GM12874 (cell line): ENCODE measurements at regions not wholly inside any gene's neighbourhood (a gene's known extent, or its start where the extent isn't known, plus 50 kb on each side); places are given as distances from the start of the nearest gene placed in this dataset.

Experiments used
- TF ChIP-seq, protein P1 (sequence below): IDR thresholded peaks from 2 replicates; pipeline ENCODE4 v1.5.1; 2011; ENCODE audit warnings: low read depth, mild to moderate bottlenecking, control low read depth, low read length, moderate library complexity; ENCODE audit not compliant: insufficient read depth

GRCh38 chr10:57320416-57320815, 947.3 kb downstream of the IPMK start:
- TF ChIP-seq, protein P1, sequence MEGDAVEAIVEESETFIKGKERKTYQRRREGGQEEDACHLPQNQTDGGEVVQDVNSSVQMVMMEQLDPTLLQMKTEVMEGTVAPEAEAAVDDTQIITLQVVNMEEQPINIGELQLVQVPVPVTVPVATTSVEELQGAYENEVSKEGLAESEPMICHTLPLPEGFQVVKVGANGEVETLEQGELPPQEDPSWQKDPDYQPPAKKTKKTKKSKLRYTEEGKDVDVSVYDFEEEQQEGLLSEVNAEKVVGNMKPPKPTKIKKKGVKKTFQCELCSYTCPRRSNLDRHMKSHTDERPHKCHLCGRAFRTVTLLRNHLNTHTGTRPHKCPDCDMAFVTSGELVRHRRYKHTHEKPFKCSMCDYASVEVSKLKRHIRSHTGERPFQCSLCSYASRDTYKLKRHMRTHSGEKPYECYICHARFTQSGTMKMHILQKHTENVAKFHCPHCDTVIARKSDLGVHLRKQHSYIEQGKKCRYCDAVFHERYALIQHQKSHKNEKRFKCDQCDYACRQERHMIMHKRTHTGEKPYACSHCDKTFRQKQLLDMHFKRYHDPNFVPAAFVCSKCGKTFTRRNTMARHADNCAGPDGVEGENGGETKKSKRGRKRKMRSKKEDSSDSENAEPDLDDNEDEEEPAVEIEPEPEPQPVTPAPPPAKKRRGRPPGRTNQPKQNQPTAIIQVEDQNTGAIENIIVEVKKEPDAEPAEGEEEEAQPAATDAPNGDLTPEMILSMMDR: no peak

DNA sequence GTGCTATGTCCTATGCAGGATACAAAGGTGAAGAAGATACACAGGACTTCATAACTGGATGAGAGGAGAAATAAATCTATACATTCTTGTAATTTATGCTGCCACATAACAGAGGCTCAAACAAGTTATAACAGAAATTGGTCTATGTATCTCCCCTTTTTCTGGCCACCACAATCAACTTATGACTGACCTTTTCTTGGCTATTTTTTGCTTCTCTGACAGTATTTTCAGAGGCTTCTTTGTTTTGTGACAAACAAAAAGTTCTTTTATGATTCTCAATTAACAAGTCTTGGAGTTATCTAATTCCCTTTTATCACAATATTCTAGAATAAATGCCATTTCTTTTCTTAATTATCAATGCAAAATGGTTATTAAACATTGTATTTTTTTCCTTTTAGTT, 953.0 kb upstream of the ZWINT start:
- TF ChIP-seq, protein P1: no peak

DNA sequence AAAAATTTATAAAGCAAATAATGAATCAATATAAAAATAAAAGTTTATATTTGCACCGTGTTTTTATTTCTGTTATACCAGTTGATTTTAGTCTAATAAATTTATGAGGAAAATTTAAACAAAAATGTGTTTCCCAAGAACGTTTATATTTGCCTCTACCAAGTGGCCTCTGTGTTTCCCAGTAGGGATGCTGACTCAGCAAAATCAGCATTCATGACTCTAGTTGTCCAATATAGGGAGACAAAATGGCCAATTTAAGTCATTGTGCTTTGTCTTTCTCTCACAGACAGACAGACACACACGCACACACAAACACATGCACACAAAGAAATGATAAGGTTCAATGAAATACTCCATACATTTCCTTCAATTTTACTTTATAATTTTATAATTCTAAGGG, 942.5 kb upstream of the ZWINT start:
- TF ChIP-seq, protein P1: no peak

DNA sequence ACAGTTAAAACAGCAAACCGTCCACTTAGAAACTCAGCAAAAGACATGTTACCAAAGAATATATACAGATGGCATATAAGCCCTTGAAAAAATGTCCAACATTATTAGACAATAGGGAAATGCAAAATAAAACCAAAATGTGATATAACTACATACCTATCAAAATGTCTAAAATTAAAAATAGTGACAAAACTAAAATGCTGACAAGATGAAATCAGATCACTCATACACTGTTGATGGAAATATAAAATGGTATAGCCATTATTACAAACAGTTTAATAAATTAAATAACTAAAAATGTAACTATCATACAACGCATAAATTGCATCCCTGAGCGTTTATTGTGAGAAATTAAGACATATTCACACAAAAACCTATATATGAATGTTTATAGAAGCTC, 939.7 kb upstream of the ZWINT start:
- TF ChIP-seq, protein P1: no peak

GRCh38 chr10:57294698-57295097, 933.6 kb upstream of the ZWINT start:
- TF ChIP-seq, protein P1: no peak

DNA sequence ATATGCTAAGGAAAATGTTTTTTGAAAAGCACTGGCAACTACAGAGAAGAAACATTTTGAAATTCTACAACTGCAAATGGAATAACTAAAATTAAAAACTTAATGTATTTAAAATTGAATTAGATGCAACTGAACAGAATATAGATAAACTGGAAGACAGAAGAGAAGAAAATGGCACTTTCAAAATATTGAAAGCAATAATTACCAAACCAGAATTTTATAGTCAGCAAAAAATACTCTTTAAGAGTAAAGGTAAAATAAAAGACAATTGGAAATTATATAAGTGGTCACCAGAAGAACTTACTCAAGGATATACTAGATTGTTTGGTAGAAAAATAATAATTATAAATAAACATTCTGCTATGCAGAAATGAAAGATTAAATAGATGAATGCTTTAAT, 927.7 kb upstream of the ZWINT start:
- TF ChIP-seq, protein P1: no peak

GRCh38 chr10:57262892-57263291, 901.8 kb upstream of the ZWINT start:
- TF ChIP-seq, protein P1: no peak

GRCh38 chr10:57260175-57260574, 899.1 kb upstream of the ZWINT start:
- TF ChIP-seq, protein P1: no peak
